ENCODE measurements at regions not wholly inside any gene's neighbourhood (a gene's known extent, or its start where the extent isn't known, plus 50 kb on each side); places are given as distances from the start of the nearest gene placed in this dataset.
"Not testable (repeated sequence)": the region's sequence is repeated elsewhere in the genome, so short reads cannot be mapped to it uniquely, and the experiment has no call there.

GRCh38 chr4:16450724-16451123 lies 224.5 kb upstream of the TAPT1 start:
- DNase-seq (ENCODE audit: low read depth), result no peak

- DNase-seq (ENCODE audit: low read depth), result no peak
Measured at GRCh38 chr4:16450031-16450430, 223.8 kb upstream of the TAPT1 start.

GRCh38 chr4:16449406-16449805 lies 223.1 kb upstream of the TAPT1 start:
- no peak for DNase-seq (ENCODE audit: low read depth)

- DNase-seq (ENCODE audit: low read depth), result no peak
Measured at GRCh38 chr4:16448241-16448840, 222.1 kb upstream of the TAPT1 start.

- DNase-seq (ENCODE audit: low read depth), result peak; percentile 49
Measured at GRCh38 chr4:16443504-16444088, 217.3 kb upstream of the TAPT1 start.

GRCh38 chr4:16442296-16442695 lies 216.0 kb upstream of the TAPT1 start:
- DNase-seq (ENCODE audit: low read depth), result no peak

GRCh38 chr4:16439768-16440167 lies 213.5 kb upstream of the TAPT1 start:
- DNase-seq (ENCODE audit: low read depth), result no peak

GRCh38 chr4:16438986-16439385 lies 212.7 kb upstream of the TAPT1 start:
- DNase-seq (ENCODE audit: low read depth), result no peak

GRCh38 chr4:16437836-16438235 lies 211.6 kb upstream of the TAPT1 start:
- no peak for DNase-seq (ENCODE audit: low read depth)

- no peak for DNase-seq (ENCODE audit: low read depth)
Measured at GRCh38 chr4:16431866-16432265, 205.6 kb upstream of the TAPT1 start.

GRCh38 chr4:16418814-16419213 lies 192.5 kb upstream of the TAPT1 start:
- DNase-seq (ENCODE audit: low read depth), result peak; percentile 18

GRCh38 chr4:16417198-16417597 lies 190.9 kb upstream of the TAPT1 start:
- no peak for DNase-seq (ENCODE audit: low read depth)

GRCh38 chr4:16416601-16417000 lies 190.3 kb upstream of the TAPT1 start:
- DNase-seq (ENCODE audit: low read depth), result no peak

- DNase-seq (ENCODE audit: low read depth), result no peak
Measured at GRCh38 chr4:16415751-16416150, 189.5 kb upstream of the TAPT1 start.

GRCh38 chr4:16413814-16414555 lies 187.7 kb upstream of the TAPT1 start:
- DNase-seq (ENCODE audit: low read depth), result no peak

- no peak for DNase-seq (ENCODE audit: low read depth)
Measured at GRCh38 chr4:16411501-16412085, 185.3 kb upstream of the TAPT1 start.

GRCh38 chr4:16393216-16393615 lies 166.9 kb upstream of the TAPT1 start:
- DNase-seq (ENCODE audit: low read depth), result not testable (repeated sequence)

- DNase-seq (ENCODE audit: low read depth), result no peak
Measured at GRCh38 chr4:16391196-16391595, 164.9 kb upstream of the TAPT1 start.

GRCh38 chr4:16387448-16387847 lies 161.2 kb upstream of the TAPT1 start:
- DNase-seq (ENCODE audit: low read depth), result no peak

- DNase-seq (ENCODE audit: low read depth), result no peak
Measured at GRCh38 chr4:16386711-16387320, 160.5 kb upstream of the TAPT1 start.

- DNase-seq (ENCODE audit: low read depth), result no peak
Measured at GRCh38 chr4:16384576-16384975, 158.3 kb upstream of the TAPT1 start.

- no peak for DNase-seq (ENCODE audit: low read depth)
Measured at GRCh38 chr4:16382571-16382970, 156.3 kb upstream of the TAPT1 start.
